IMR-90 (cell line): ENCODE measurements at regions not wholly inside any gene's neighbourhood (a gene's known extent, or its start where the extent isn't known, plus 50 kb on each side); places are given as distances from the start of the nearest gene placed in this dataset.

Experiments
- ATAC-seq: fragments of 200-7000 bp; cut with Tn5 transposase; 2 replicates; pipeline ENCODE4 v1.9.1; 2020; ENCODE audit warnings: low read depth, mild to moderate bottlenecking, moderate library complexity
- BruUV-seq: library from RNA; stranded (reverse); fragments of 400-500 nt; replicated peaks from 2 replicates; lab custom pipeline; 2021; lab: Mats Ljungman, UMichigan
- CTCF ChIA-PET: fragments of 300-600 bp; formaldehyde crosslinking; extraction: SDS; loops from one replicate; lab custom pipeline; 2021; ENCODE audit warnings: antibody characterized with exemption; lab: Yijun Ruan, JAX
- POLR2A ChIA-PET: fragments of 300-600 bp; sonication (Branson Sonifier 250); formaldehyde crosslinking; loops from one replicate; lab custom pipeline; 2022; ENCODE audit warnings: antibody characterized with exemption; ENCODE audit not compliant: unreplicated experiment; lab: Charles Lee
- DNase-seq: peaks from one replicate; pipeline ENCODE4 v3.0.0; 2013
- H2AFZ ChIP-seq: replicated peaks from 2 replicates; pipeline ENCODE3; 2013; ENCODE audit warnings: low read length, mild to moderate bottlenecking; ENCODE audit not compliant: poor library complexity
- H2AK5ac ChIP-seq: 2 replicates; pipeline ENCODE4 v1.6.1; 2013; ENCODE audit warnings: low read depth, low read length, inconsistent platforms
- H2AK9ac ChIP-seq: replicated peaks from 2 replicates; pipeline ENCODE3; 2013; ENCODE audit warnings: mild to moderate bottlenecking, low read depth, low read length, moderate library complexity; ENCODE audit not compliant: poor library complexity
- H2BK120ac ChIP-seq: 2 replicates; pipeline ENCODE4 v1.6.1; 2013; ENCODE audit warnings: low read depth, low read length, inconsistent platforms
- H2BK15ac ChIP-seq: 3 replicates; pipeline ENCODE4 v1.6.1; 2013; ENCODE audit warnings: low read depth, low read length, inconsistent platforms
- H2BK20ac ChIP-seq: 2 replicates; pipeline ENCODE4 v1.6.1; 2013; ENCODE audit warnings: low read depth, mild to moderate bottlenecking, inconsistent platforms, low read length, moderate library complexity
- H2BK5ac ChIP-seq: 2 replicates; pipeline ENCODE4 v1.6.1; 2013; ENCODE audit warnings: mild to moderate bottlenecking, low read depth, low read length, inconsistent platforms; ENCODE audit not compliant: poor library complexity, severe bottlenecking
- H3K14ac ChIP-seq: replicated peaks from 2 replicates; pipeline ENCODE4 v1.6.1; 2013; ENCODE audit warnings: low read depth, low read length, inconsistent platforms
- H3K18ac ChIP-seq: 2 replicates; pipeline ENCODE4 v1.6.1; 2013; ENCODE audit warnings: low read depth, low read length, control low read depth
- H3K23ac ChIP-seq: 2 replicates; pipeline ENCODE4 v1.6.1; 2013; ENCODE audit warnings: low read depth, low read length, inconsistent platforms
- H3K27ac ChIP-seq: 2 replicates; pipeline ENCODE4 v1.5.1; 2013; ENCODE audit warnings: mild to moderate bottlenecking, control low read depth, low read length; ENCODE audit not compliant: insufficient read depth
- H3K27me3 ChIP-seq: 2 replicates; pipeline ENCODE4 v1.6.1; 2013; ENCODE audit warnings: low read length; ENCODE audit not compliant: control insufficient read depth, insufficient read depth
- H3K36me3 ChIP-seq: 2 replicates; pipeline ENCODE4 v1.6.1; 2013; ENCODE audit warnings: low read length, mixed read lengths; ENCODE audit not compliant: control insufficient read depth, insufficient read depth
- H3K4ac ChIP-seq: 2 replicates; pipeline ENCODE4 v1.6.1; 2013; ENCODE audit warnings: low read depth, low read length, inconsistent platforms
- H3K4me1 ChIP-seq: 2 replicates; pipeline ENCODE4 v1.6.1; 2013; ENCODE audit warnings: low read length, mixed read lengths; ENCODE audit not compliant: control insufficient read depth, insufficient read depth
- H3K4me2 ChIP-seq: 2 replicates; pipeline ENCODE4 v1.6.1; 2013; ENCODE audit warnings: low read depth, mild to moderate bottlenecking, control low read depth, low read length, moderate library complexity
- H3K4me3 ChIP-seq: 2 replicates; pipeline ENCODE4 v1.5.1; 2013; ENCODE audit warnings: low read depth, mild to moderate bottlenecking, control low read depth, low read length, moderate library complexity; ENCODE audit not compliant: insufficient read depth
- H3K56ac ChIP-seq: 2 replicates; pipeline ENCODE4 v1.6.1; 2013; ENCODE audit warnings: low read length, inconsistent platforms; ENCODE audit not compliant: insufficient read depth; ENCODE audit errors: extremely low read depth
- H3K79me1 ChIP-seq, 2 experiments: 2 replicates each; pipeline ENCODE4 v1.6.1; 2013; ENCODE audit warnings: low read length in 2 of 2, inconsistent platforms in 1 of 2, low read depth in 1 of 2
- H3K9ac ChIP-seq: 2 replicates; pipeline ENCODE4 v1.6.1; 2013; ENCODE audit warnings: low read depth, low read length, control low read depth
- H3K9me1 ChIP-seq: 2 replicates; pipeline ENCODE4 v1.6.1; 2013; ENCODE audit warnings: low read length, inconsistent platforms; ENCODE audit not compliant: insufficient read depth
- H3K9me3 ChIP-seq: 2 replicates; pipeline ENCODE4 v1.6.1; 2013; ENCODE audit warnings: low read length; ENCODE audit not compliant: control insufficient read depth, insufficient read depth
- H4K20me1 ChIP-seq: 2 replicates; pipeline ENCODE4 v1.6.1; 2013; ENCODE audit warnings: low read length, inconsistent platforms; ENCODE audit not compliant: insufficient read depth
- H4K5ac ChIP-seq: 2 replicates; pipeline ENCODE4 v1.6.1; 2013; ENCODE audit warnings: mild to moderate bottlenecking, low read depth, low read length, control low read depth
- H4K8ac ChIP-seq, 2 experiments: 2 replicates each; pipeline ENCODE4 v1.6.1; 2013; ENCODE audit warnings: low read depth in 2 of 2, low read length in 2 of 2, control low read depth in 1 of 2, inconsistent platforms in 1 of 2
- H4K91ac ChIP-seq: 2 replicates; pipeline ENCODE4 v1.6.1; 2013; ENCODE audit warnings: low read depth, low read length, inconsistent platforms; ENCODE audit not compliant: insufficient read depth
- CEBPB ChIP-seq: IDR thresholded peaks from 2 replicates; pipeline ENCODE4 v1.6.1; 2012; ENCODE audit warnings: low read depth, low read length, improper control_type of control experiment
- MAZ ChIP-seq: IDR thresholded peaks from 2 replicates; pipeline ENCODE4 v1.6.1; 2012; ENCODE audit warnings: low read depth, mild to moderate bottlenecking, low read length, improper control_type of control experiment, moderate library complexity, borderline replicate concordance
- MXI1 ChIP-seq: IDR thresholded peaks from 2 replicates; pipeline ENCODE4 v1.6.1; 2012; ENCODE audit warnings: low read depth, mild to moderate bottlenecking, low read length, moderate library complexity, borderline replicate concordance
- RCOR1 ChIP-seq: IDR thresholded peaks from 2 replicates; pipeline ENCODE4 v1.6.1; 2012; ENCODE audit warnings: mild to moderate bottlenecking, low read length, improper control_type of control experiment; ENCODE audit not compliant: insufficient replicate concordance
- WGBS, 2 experiments: methylation state at CpG; one replicate each; pipeline versions ENCODE4 v1.1.5 to v1.1.7; 2013; ENCODE audit warnings: missing lambda C conversion rate in 2 of 2; ENCODE audit not compliant: insufficient read length in 1 of 2; ENCODE audit errors: extremely low coverage in 2 of 2; 5-methylcytosine and 5-hydroxymethylcytosine counted together
- dilution Hi-C: fragments of 300-500 bp; cut with HindIII; formaldehyde crosslinking; loops from one replicate; pipeline ENCODE4 v1.14.3; 2018; ENCODE audit warnings: low sequenced_read_pairs; ENCODE audit not compliant: unreplicated experiment
- in situ Hi-C: fragments of 300-500 bp; cut with MboI; formaldehyde crosslinking; loops from 3 replicates; pipeline ENCODE4 v1.14.3; 2019; ENCODE audit warnings: low sequenced_read_pairs, inconsistent platforms, mixed read lengths
- intact Hi-C: fragments of 100-400 bp; cut with micrococcal nuclease; formaldehyde crosslinking; loops from 2 replicates; pipeline ENCODE4 v1.10.0; 2022
- TF ChIP-seq, protein P1 (sequence below): fragments of 150-350 bp; IDR thresholded peaks from 2 replicates; pipeline ENCODE4 v1.6.1; 2016; ENCODE audit warnings: low read depth, mild to moderate bottlenecking, low read length, moderate library complexity, borderline replicate concordance

DNA sequence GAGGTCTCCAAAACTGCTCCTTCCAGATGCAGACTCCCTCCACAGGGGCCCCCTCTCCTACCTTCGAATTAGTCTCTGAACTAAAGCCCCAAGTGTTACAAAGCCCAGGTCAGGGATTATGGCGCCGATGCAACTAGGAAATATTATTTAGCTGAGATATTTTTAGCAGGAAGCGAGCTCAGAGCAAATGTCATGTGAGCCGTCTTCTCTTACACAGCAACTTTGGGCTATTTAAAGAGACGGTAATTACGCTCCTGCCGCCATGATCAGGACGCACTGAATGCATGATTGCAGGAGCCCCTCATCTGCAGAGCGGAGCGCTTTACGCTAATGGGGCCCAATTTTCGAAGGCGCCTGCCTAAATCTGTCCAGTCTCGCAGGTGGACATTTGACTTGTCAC is 55.3 kb upstream of the TARDBP start:
- WGBS, 2 experiments: 87% methylated on average over 11 of the region's 15 CpGs; no CpG with 5 or more reads in 1 of the 2 experiments
- Histone ChIP-seq H3K9me1 (no peaks in the 10 kb centered on the region), H3K14ac (no peak overlapping the region), H4K8ac (no peak overlapping the region), H4K91ac (no peak overlapping the region), H2BK120ac (no peak overlapping the region), H3K9ac (no peak overlapping the region), H3K79me1 (no peaks in the 10 kb centered on the region), H2AK9ac (no peak overlapping the region), H3K23ac (no peak overlapping the region), H3K56ac (no peak overlapping the region), H2AFZ (no peak overlapping the region), H3K4me3 (no peak overlapping the region), H2AK5ac (no peak overlapping the region), H3K4ac (no peak overlapping the region), H2BK15ac (no peak overlapping the region), H3K4me1 (no peaks in the 10 kb centered on the region), H3K18ac (no peak overlapping the region), H3K27me3 (peaks cover 21% of the 10 kb centered on the region), H3K36me3 (no peaks in the 10 kb centered on the region), H4K5ac (no peak overlapping the region), H3K4me2 (no peak overlapping the region), H2BK20ac (no peak overlapping the region), H4K20me1 (no peaks in the 10 kb centered on the region), H2BK5ac (no peak overlapping the region), H3K9me3 (peaks cover 9% of the 10 kb centered on the region), H3K27ac (no peak overlapping the region)
- TF ChIP-seq MXI1 (no peak), CEBPB (no peak), MAZ (no peak), RCOR1 (no peak)
- TF ChIP-seq, protein P1, sequence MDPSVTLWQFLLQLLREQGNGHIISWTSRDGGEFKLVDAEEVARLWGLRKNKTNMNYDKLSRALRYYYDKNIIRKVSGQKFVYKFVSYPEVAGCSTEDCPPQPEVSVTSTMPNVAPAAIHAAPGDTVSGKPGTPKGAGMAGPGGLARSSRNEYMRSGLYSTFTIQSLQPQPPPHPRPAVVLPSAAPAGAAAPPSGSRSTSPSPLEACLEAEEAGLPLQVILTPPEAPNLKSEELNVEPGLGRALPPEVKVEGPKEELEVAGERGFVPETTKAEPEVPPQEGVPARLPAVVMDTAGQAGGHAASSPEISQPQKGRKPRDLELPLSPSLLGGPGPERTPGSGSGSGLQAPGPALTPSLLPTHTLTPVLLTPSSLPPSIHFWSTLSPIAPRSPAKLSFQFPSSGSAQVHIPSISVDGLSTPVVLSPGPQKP: no peak
- dilution Hi-C loops (no loop called here), in situ Hi-C loops (no loop called here), intact Hi-C loops (no loop called here)
- DNase-seq (no peak), ATAC-seq (no peak)
- POLR2A ChIA-PET: no interaction called here
- no TSS peak for BruUV-seq
- CTCF ChIA-PET: no interaction called here
